ENCODE measurements at regions not wholly inside any gene's neighbourhood (a gene's known extent, or its start where the extent isn't known, plus 50 kb on each side); places are given as distances from the start of the nearest gene placed in this dataset.

DNA sequence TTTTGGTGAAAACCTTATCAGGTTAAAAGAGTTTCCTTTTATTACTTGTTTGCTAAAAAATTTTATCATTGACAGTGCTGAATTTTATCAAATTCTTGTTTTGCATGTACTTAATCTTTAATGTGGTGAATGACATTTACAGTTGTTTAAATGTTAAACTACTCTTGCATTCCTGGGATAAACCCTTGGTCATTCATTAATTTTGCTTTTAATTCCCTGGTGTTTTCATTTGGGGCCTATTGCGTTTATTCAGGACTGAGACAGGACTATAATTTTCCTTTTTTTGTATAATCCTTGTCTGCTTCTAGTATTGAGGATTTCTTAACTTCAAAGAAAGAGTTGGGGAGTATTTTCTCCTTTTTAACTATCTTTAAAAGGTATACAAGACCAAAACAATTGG lies 98.7 kb upstream of the TLL1 start:
- Histone ChIP-seq H3K27ac (no peak overlapping the region), H3K4me1 (no peaks in the 10 kb centered on the region), H3K27me3 (no peaks in the 10 kb centered on the region), H3K4me3 (no peak overlapping the region), H3K9me3 (no peaks in the 10 kb centered on the region), H3K36me3 (no peaks in the 10 kb centered on the region)
- no peak for DNase-seq
- WGBS, 2 donors (ENCODE audit: low coverage in 1 of 2), result 64 to 100% methylated on average over 1 of the region's 1 CpG
- intact Hi-C loops (cut with DNase I; ENCODE audit: low total_unique reads), result no loop called here
- TF ChIP-seq POLR2AphosphoS5 (IDR thresholded peaks at IDR 0.05) (no peak), POLR2A (IDR thresholded peaks at IDR 0.05) (no peak), EP300 (IDR thresholded peaks at IDR 0.05; ENCODE audit: low read depth) (no peak)
- TF ChIP-seq, protein P1, sequence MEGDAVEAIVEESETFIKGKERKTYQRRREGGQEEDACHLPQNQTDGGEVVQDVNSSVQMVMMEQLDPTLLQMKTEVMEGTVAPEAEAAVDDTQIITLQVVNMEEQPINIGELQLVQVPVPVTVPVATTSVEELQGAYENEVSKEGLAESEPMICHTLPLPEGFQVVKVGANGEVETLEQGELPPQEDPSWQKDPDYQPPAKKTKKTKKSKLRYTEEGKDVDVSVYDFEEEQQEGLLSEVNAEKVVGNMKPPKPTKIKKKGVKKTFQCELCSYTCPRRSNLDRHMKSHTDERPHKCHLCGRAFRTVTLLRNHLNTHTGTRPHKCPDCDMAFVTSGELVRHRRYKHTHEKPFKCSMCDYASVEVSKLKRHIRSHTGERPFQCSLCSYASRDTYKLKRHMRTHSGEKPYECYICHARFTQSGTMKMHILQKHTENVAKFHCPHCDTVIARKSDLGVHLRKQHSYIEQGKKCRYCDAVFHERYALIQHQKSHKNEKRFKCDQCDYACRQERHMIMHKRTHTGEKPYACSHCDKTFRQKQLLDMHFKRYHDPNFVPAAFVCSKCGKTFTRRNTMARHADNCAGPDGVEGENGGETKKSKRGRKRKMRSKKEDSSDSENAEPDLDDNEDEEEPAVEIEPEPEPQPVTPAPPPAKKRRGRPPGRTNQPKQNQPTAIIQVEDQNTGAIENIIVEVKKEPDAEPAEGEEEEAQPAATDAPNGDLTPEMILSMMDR (IDR thresholded peaks at IDR 0.05), result no peak
- in situ Hi-C loops (cut with MboI; ENCODE audit: low pct_ligation_motif_present in 1 of 4, low pct_unique_long_range_greater_than_20kb in 1 of 4, low sequenced_read_pairs in 3 of 4), result no loop called here

DNA sequence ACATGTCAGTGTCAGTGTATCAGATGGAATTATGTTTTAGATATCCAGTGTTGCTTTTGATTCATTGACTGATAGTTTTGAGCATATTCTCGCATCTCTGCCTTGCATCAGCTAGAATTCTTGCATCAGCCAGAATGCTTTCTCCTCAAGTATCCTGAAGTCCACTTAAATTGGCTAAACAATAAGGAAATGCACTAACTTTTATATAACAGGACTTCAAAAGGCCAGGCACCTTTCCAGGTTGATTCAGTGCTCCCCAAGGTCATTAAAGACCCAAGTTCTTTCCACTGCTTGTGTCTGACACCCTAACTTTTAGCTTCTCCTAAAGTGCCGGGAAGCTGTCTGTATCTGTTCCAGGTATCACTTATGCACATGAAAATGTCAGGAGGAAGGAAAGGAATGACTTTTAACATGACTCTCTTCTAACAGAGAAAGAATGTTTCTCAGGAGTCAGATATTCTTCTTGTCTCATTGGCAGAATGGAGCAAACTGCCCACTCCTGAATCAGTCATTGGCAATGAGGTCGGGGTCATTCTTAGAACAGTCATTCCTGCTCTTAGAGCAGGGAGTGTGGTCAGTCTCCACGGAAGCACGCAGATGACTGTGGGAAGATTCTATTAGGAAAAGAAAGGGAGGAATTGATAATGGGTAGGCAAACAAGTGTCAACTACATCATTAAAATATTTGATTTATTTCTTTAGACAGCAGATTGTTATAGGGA lies 92.9 kb upstream of the TLL1 start:
- Histone ChIP-seq H3K4me1 (no peaks in the 10 kb centered on the region), H3K36me3 (no peaks in the 10 kb centered on the region), H3K9me3 (no peaks in the 10 kb centered on the region), H3K27me3 (no peaks in the 10 kb centered on the region), H3K27ac (no peak overlapping the region), H3K4me3 (no peak overlapping the region)
- intact Hi-C loops (cut with DNase I; ENCODE audit: low total_unique reads), result no loop called here
- no peak for DNase-seq
- 58 to 66% methylated on average over 4 to 5 of the region's 5 CpGs for WGBS, 2 donors (ENCODE audit: low coverage in 1 of 2)
- TF ChIP-seq EP300 (IDR thresholded peaks at IDR 0.05; ENCODE audit: low read depth) (no peak), POLR2A (IDR thresholded peaks at IDR 0.05) (no peak), POLR2AphosphoS5 (IDR thresholded peaks at IDR 0.05) (no peak)
- TF ChIP-seq, protein P1 (IDR thresholded peaks at IDR 0.05), result no peak
- in situ Hi-C loops (cut with MboI; ENCODE audit: low pct_ligation_motif_present in 1 of 4, low pct_unique_long_range_greater_than_20kb in 1 of 4, low sequenced_read_pairs in 3 of 4), result no loop called here

DNA sequence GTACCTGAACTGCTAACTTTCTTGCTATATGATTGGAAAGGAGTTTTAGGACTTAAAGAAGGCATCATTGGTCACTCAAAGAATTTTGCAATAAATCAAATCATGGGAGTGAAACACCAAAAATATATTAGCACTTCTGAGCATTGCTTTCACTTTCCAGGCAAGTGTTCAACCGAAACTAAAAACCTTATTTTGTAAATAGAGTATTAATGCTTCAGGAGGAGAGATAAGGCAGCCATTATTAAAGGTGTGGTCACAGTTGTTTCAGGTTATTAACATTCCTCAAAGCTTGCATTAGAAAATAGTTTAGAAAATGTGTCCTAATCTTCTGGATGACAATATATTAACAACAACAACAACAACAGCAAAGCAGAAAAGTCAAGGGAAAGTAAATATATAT lies 92.3 kb upstream of the TLL1 start:
- intact Hi-C loops (cut with DNase I; ENCODE audit: low total_unique reads) (no loop called here), in situ Hi-C loops (cut with MboI; ENCODE audit: low pct_ligation_motif_present in 1 of 4, low pct_unique_long_range_greater_than_20kb in 1 of 4, low sequenced_read_pairs in 3 of 4) (no loop called here)
- H3K9me3 ChIP-seq, result no peaks in the 10 kb centered on the region
- no peaks in the 10 kb centered on the region for H3K4me1 ChIP-seq
- H3K4me3 ChIP-seq, result no peak overlapping the region
- H3K27ac ChIP-seq, result no peak overlapping the region
- 47 to 50% methylated on average over 1 of the region's 1 CpG for WGBS, 2 donors (ENCODE audit: low coverage in 1 of 2)
- TF ChIP-seq POLR2AphosphoS5 (IDR thresholded peaks at IDR 0.05), result no peak
- TF ChIP-seq, protein P1 (IDR thresholded peaks at IDR 0.05), result no peak
- no peaks in the 10 kb centered on the region for H3K27me3 ChIP-seq
- no peak for DNase-seq
- H3K36me3 ChIP-seq, result no peaks in the 10 kb centered on the region

DNA sequence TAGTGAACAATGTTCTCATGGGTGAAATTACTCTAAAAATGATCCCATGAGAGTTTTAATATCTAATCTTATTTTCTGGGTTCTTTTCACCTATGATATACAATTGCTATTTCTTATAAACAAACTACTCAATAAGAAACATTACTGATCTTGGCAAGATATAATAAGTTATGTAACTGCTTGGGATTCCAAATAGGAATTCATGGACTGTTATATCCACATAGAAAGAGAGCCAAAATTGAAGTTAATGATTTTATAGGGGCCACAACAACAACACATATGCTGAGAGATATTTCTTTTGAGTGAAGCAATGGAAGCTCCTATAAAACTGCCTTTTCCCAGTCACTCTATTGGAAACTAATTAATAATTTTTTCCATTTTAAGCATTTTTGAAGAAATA lies 90.4 kb upstream of the TLL1 start:
- no peak for TF ChIP-seq POLR2AphosphoS5 (IDR thresholded peaks at IDR 0.05)
- TF ChIP-seq, protein P1 (IDR thresholded peaks at IDR 0.05), result no peak
- TF ChIP-seq POLR2A (IDR thresholded peaks at IDR 0.05), result no peak
- no peak for TF ChIP-seq EP300 (IDR thresholded peaks at IDR 0.05; ENCODE audit: low read depth)
- Histone ChIP-seq H3K9me3 (no peaks in the 10 kb centered on the region), H3K4me1 (no peaks in the 10 kb centered on the region), H3K36me3 (no peaks in the 10 kb centered on the region), H3K4me3 (no peak overlapping the region), H3K27me3 (no peaks in the 10 kb centered on the region), H3K27ac (no peak overlapping the region)
- intact Hi-C loops (cut with DNase I; ENCODE audit: low total_unique reads) (no loop called here), in situ Hi-C loops (cut with MboI; ENCODE audit: low pct_ligation_motif_present in 1 of 4, low pct_unique_long_range_greater_than_20kb in 1 of 4, low sequenced_read_pairs in 3 of 4) (no loop called here)
- no peak for DNase-seq

All from transverse colon (tissue), 4 donors.